ENCODE measurements at regions not wholly inside any gene's neighbourhood (a gene's known extent, or its start where the extent isn't known, plus 50 kb on each side); places are given as distances from the start of the nearest gene placed in this dataset.
"Not testable (repeated sequence)": the region's sequence is repeated elsewhere in the genome, so short reads cannot be mapped to it uniquely, and the experiment has no call there.

DNA sequence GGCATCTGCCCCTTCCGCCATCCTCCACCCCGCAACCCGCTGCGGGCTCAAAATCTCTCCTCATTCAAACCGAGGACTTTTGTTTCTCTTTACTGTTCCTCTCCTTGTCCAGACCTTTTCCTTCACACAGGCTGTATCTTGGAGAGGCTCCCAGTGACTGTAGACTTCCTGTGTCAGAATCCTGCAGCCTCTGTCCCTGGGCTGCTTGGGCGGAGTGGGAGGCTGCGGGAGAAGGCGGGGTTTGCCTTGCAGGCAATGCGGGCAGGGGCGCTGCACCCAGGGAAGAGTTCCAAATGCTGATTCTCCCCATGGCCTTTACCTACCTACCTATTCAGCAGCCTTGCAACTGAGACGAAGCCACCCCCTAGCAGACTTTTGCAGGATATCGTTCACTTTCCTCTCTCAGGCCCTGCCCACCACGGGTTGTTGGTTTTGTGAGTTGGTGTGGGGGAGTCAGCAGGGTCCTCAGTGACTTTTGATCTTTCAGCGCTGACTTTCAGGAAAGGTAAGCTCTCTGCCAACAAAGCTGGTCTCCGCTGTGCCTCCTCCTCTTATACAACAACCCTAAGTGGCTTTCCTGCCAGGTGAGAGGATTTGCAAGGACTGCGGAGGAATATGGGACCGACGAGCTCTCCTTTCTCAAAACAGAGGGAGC is 79.0 kb upstream of the KCNA1 start:
- Histone ChIP-seq H3K9me3 (ENCODE audit: low read length) (no peaks in the 10 kb centered on the region), H3K27me3 (ENCODE audit: insufficient read depth, low read length, poor library complexity, severe bottlenecking) (no peaks in the 10 kb centered on the region), H3K27ac (ENCODE audit: low read depth, low read length) (no peak overlapping the region), H3K36me3 (ENCODE audit: insufficient read depth, low read length) (no peaks in the 10 kb centered on the region), H3K4me1 (ENCODE audit: insufficient read depth, low read length) (peaks cover 50% of the 10 kb centered on the region), H3K4me3 (ENCODE audit: low read length) (no peak overlapping the region)
- CTCF ChIA-PET = interaction anchor here (1.1 to 3.7 kb wide), 3 partner anchors 18 to 26 kb away, joined by 3 to 21 read pairs (median 5); no protein-coding TSS in a partner anchor
- Mint-ChIP-seq H3K27me3 (peaks cover 4 to 5% of the 10 kb centered on the region in 2 donors), H3K9me3 (no peaks in the 10 kb centered on the region), H3K4me1 (peaks cover 46 to 56% (median 52%) of the 10 kb centered on the region in 3 donors), H3K4me3 (peak overlapping the region in 6 of 7 donors; percentile 5 to 75 (median 32)), H3K36me3 (peaks cover 0 to 2% (median 0%) of the 10 kb centered on the region in 3 donors), H3K27ac (peak overlapping the region in 3 of 8 donors; percentile 25 to 96 (median 60))
- POLR2A ChIA-PET = no interaction called here
- DNase-seq = no peak

DNA sequence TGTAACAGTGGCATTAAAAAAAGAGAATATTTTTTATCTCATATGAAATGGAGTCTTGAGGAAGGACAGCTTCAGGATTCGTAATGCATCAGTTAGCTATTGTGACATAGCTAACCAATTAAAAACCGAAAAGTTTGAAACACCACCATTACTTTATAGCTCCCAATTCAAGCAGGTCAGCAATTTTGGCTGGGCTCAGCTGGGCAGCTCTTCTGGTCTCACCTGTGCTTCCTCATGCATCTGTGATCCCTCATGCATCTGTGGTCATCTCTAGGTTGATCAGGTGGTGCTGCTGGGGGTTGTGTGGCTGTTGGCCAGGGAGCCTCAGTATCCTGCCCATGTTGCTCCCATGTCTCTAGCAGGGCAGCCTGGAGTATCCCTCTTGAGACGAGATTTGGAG is 76.7 kb upstream of the KCNA1 start:
- Histone ChIP-seq H3K4me1 (ENCODE audit: insufficient read depth, low read length) (peaks cover 26% of the 10 kb centered on the region), H3K9me3 (ENCODE audit: low read length) (no peaks in the 10 kb centered on the region), H3K4me3 (ENCODE audit: low read length) (no peak overlapping the region), H3K27ac (ENCODE audit: low read depth, low read length) (no peak overlapping the region), H3K36me3 (ENCODE audit: insufficient read depth, low read length) (no peaks in the 10 kb centered on the region), H3K27me3 (ENCODE audit: insufficient read depth, low read length, poor library complexity, severe bottlenecking) (no peaks in the 10 kb centered on the region)
- Mint-ChIP-seq H3K4me1 (peaks cover 27 to 44% (median 35%) of the 10 kb centered on the region in 3 donors), H3K9me3 (peaks cover 0 to 5% (median 0%) of the 10 kb centered on the region in 5 donors), H3K27me3 (peaks cover 6 to 8% of the 10 kb centered on the region in 2 donors), H3K36me3 (peaks cover 0 to 2% (median 0%) of the 10 kb centered on the region in 3 donors), H3K27ac (no peak overlapping the region), H3K4me3 (no peak overlapping the region)
- ChIA-PET CTCF (interaction anchor here (0.7 kb wide), 1 partner anchor 22 kb away, joined by 3 read pairs; no protein-coding TSS in a partner anchor), POLR2A (no interaction called here)
- no peak for DNase-seq

DNA sequence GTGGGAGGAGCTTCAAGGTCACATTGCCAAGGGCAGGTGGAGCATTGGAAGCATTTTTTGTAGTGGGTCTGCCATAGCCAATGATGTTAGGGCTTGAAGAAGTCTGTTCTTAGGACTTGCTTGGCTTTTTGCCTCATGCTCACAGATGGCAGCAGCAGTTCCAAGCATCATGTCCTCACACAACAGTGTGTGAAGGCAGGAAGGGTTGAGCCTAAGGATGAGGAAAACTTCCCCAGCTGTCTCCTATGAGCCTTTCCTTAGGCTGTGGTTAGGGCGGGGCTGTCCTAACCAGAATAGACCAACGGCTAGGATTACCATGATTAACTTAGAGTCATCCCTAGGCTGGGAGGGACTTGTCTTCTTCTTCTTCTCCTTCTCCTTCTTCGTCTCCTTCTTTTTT is 76.2 kb upstream of the KCNA1 start:
- H3K27me3 Mint-ChIP-seq = peaks cover 8 to 11% of the 10 kb centered on the region in 2 donors
- no peak overlapping the region for H3K4me3 Mint-ChIP-seq
- Histone ChIP-seq H3K9me3 (ENCODE audit: low read length) (no peaks in the 10 kb centered on the region), H3K27ac (ENCODE audit: low read depth, low read length) (no peak overlapping the region), H3K27me3 (ENCODE audit: insufficient read depth, low read length, poor library complexity, severe bottlenecking) (no peaks in the 10 kb centered on the region), H3K4me3 (ENCODE audit: low read length) (no peak overlapping the region), H3K4me1 (ENCODE audit: insufficient read depth, low read length) (peaks cover 23% of the 10 kb centered on the region), H3K36me3 (ENCODE audit: insufficient read depth, low read length) (no peaks in the 10 kb centered on the region)
- CTCF ChIA-PET = interaction anchor here (0.7 to 1.1 kb wide), 2 partner anchors 22 kb away, joined by 3 to 4 read pairs; no protein-coding TSS in a partner anchor
- peaks cover 0 to 2% (median 0%) of the 10 kb centered on the region in 3 donors for H3K36me3 Mint-ChIP-seq
- POLR2A ChIA-PET = no interaction called here
- DNase-seq = no peak
- no peak overlapping the region for H3K27ac Mint-ChIP-seq
- H3K9me3 Mint-ChIP-seq = peaks cover 0 to 5% (median 0%) of the 10 kb centered on the region in 5 donors
- H3K4me1 Mint-ChIP-seq = peaks cover 22 to 42% (median 30%) of the 10 kb centered on the region in 3 donors

DNA sequence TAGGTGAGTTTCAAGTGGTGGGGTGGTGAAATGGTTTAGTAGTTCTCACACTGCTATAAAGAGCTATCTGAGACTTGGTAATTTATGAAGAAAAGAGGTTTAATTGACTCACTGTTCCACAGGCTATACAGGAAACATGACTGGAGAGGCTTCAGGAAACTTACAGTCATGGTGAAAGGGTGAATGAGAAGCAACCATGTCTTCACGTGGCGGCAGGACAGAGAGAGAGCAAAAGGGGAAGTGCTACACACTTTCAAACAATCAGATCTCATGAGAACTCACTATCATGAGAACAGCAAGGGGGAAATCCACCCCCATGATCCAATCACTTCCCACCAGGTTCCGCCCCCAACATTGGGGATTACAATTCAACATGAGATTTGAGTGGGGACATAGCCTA is 67.3 kb upstream of the KCNA1 start:
- H3K27ac ChIP-seq (ENCODE audit: low read depth, low read length); H3K27ac Mint-ChIP-seq; POLR2A ChIA-PET; H3K4me3 ChIP-seq (ENCODE audit: low read length); DNase-seq; H3K36me3 Mint-ChIP-seq; H3K36me3 ChIP-seq (ENCODE audit: insufficient read depth, low read length); H3K4me1 ChIP-seq (ENCODE audit: insufficient read depth, low read length); H3K4me1 Mint-ChIP-seq; H3K9me3 Mint-ChIP-seq; H3K27me3 ChIP-seq (ENCODE audit: insufficient read depth, low read length, poor library complexity, severe bottlenecking); H3K4me3 Mint-ChIP-seq; H3K9me3 ChIP-seq (ENCODE audit: low read length): not testable (repeated sequence)
- H3K27me3 Mint-ChIP-seq = peaks cover 10 to 35% of the 10 kb centered on the region in 2 donors
- CTCF ChIA-PET = interaction anchor here (0.7 to 3.0 kb wide), 2 partner anchors 13 to 15 kb away, joined by 3 to 10 read pairs; no protein-coding TSS in a partner anchor

DNA sequence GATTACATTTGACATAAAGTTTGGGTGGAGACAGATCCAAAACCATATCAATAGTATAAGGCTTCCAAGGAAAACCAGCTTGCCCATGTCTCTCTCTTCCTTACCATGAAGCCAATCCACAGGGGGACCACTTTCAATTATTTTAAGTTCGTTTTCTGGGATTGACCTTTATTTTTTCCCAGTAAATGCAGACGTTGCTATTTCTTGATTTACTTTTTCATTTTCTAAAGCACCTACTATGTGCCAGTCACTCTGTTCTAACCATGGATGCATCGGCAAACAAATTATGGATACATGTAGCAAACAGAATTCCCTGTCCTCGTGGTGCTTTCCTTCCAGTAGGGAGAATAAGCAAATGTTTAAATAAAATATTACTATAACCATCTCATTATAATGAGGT is 65.8 kb upstream of the KCNA1 start:
- Mint-ChIP-seq H3K9me3 (no peaks in the 10 kb centered on the region), H3K27me3 (peaks cover 6 to 27% of the 10 kb centered on the region in 2 donors), H3K27ac (no peak overlapping the region), H3K36me3 (peaks cover 0 to 6% (median 0%) of the 10 kb centered on the region in 3 donors), H3K4me1 (peaks cover 0 to under 1% (median 0%) of the 10 kb centered on the region in 3 donors), H3K4me3 (no peak overlapping the region)
- no peak overlapping the region for H3K4me3 ChIP-seq (ENCODE audit: low read length)
- no peaks in the 10 kb centered on the region for H3K4me1 ChIP-seq (ENCODE audit: insufficient read depth, low read length)
- POLR2A ChIA-PET = no interaction called here
- H3K27me3 ChIP-seq (ENCODE audit: insufficient read depth, low read length, poor library complexity, severe bottlenecking) = no peaks in the 10 kb centered on the region
- DNase-seq = no peak
- H3K36me3 ChIP-seq (ENCODE audit: insufficient read depth, low read length) = no peaks in the 10 kb centered on the region
- H3K9me3 ChIP-seq (ENCODE audit: low read length) = no peaks in the 10 kb centered on the region
- no peak overlapping the region for H3K27ac ChIP-seq (ENCODE audit: low read depth, low read length)
- CTCF ChIA-PET = interaction anchor here (3.0 kb wide), 1 partner anchor 12 kb away, joined by 10 read pairs; no protein-coding TSS in a partner anchor

DNA sequence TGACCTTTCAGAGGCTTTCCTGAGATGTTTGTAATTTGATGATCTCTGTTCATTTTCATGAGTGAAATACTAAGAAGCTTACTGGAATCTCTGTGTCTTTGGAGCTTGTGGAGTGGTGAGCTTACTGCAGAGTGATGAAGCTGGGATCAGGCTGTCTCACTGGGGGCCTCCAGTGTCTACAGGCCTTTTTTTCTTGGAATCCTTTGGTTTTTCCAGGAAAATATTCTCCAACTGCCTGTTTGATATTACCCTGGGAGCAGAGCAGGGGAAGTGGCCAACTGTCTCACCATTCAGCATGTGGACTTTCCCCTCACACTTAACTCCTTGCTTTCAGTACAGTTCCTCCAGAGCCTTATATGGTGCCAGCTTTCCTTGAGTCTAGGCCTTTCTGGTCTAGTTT is 62.0 kb upstream of the KCNA1 start:
- H3K4me1 ChIP-seq (ENCODE audit: insufficient read depth, low read length) = no peaks in the 10 kb centered on the region
- no peaks in the 10 kb centered on the region for H3K27me3 ChIP-seq (ENCODE audit: insufficient read depth, low read length, poor library complexity, severe bottlenecking)
- CTCF ChIA-PET = interaction anchor here (2.7 kb wide), 1 partner anchor 11 kb away, joined by 16 read pairs; no protein-coding TSS in a partner anchor
- H3K4me3 ChIP-seq (ENCODE audit: low read length) = no peak overlapping the region
- no peaks in the 10 kb centered on the region for H3K9me3 ChIP-seq (ENCODE audit: low read length)
- no peak overlapping the region for H3K4me3 Mint-ChIP-seq
- H3K27ac ChIP-seq (ENCODE audit: low read depth, low read length) = no peak overlapping the region
- DNase-seq = no peak
- H3K27me3 Mint-ChIP-seq = peaks cover 9 to 20% of the 10 kb centered on the region in 2 donors
- POLR2A ChIA-PET = no interaction called here
- H3K4me1 Mint-ChIP-seq = peaks cover 2 to 4% (median 3%) of the 10 kb centered on the region in 3 donors
- H3K36me3 ChIP-seq (ENCODE audit: insufficient read depth, low read length) = no peaks in the 10 kb centered on the region
- no peak overlapping the region for H3K27ac Mint-ChIP-seq
- peaks cover 0 to 2% (median 1%) of the 10 kb centered on the region in 3 donors for H3K36me3 Mint-ChIP-seq
- no peaks in the 10 kb centered on the region for H3K9me3 Mint-ChIP-seq

DNA sequence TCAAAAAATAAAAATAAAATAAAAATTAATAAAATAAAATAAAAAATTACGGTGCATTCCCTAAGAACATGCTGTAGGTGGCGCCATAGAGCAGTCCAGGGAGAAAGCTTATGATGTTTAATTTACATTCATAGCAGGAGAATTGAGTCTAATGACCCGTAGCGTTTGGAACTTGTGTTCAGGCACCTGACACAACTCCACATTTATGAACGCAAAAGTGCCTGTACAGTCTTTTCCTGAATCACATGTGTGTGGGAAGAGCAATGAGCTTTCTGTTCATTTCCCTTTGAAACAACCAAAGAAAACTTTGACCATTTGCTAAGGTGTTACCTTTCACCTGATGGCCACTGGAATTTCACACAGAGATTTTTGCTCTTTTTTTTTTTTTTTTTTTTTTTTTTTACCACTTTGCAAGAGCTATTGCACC is 60.6 kb upstream of the KCNA1 start:
- no peaks in the 10 kb centered on the region for H3K4me1 ChIP-seq (ENCODE audit: insufficient read depth, low read length)
- CTCF ChIA-PET = interaction anchor here (0.8 to 2.7 kb wide), 7 partner anchors 9 to 54 kb away, joined by 3 to 16 read pairs (median 4); no protein-coding TSS in a partner anchor
- Mint-ChIP-seq H3K27ac (no peak overlapping the region), H3K4me1 (peaks cover 2 to 4% (median 3%) of the 10 kb centered on the region in 3 donors), H3K36me3 (peaks cover 0 to 2% (median 0%) of the 10 kb centered on the region in 3 donors), H3K9me3 (no peaks in the 10 kb centered on the region), H3K4me3 (no peak overlapping the region), H3K27me3 (peaks cover 9 to 20% of the 10 kb centered on the region in 2 donors)
- H3K4me3 ChIP-seq (ENCODE audit: low read length) = no peak overlapping the region
- no peaks in the 10 kb centered on the region for H3K27me3 ChIP-seq (ENCODE audit: insufficient read depth, low read length, poor library complexity, severe bottlenecking)
- H3K36me3 ChIP-seq (ENCODE audit: insufficient read depth, low read length) = no peaks in the 10 kb centered on the region
- H3K27ac ChIP-seq (ENCODE audit: low read depth, low read length) = no peak overlapping the region
- peak in 1 of 5 donors; percentile 25 for DNase-seq
- POLR2A ChIA-PET = no interaction called here
- H3K9me3 ChIP-seq (ENCODE audit: low read length) = no peaks in the 10 kb centered on the region

DNA sequence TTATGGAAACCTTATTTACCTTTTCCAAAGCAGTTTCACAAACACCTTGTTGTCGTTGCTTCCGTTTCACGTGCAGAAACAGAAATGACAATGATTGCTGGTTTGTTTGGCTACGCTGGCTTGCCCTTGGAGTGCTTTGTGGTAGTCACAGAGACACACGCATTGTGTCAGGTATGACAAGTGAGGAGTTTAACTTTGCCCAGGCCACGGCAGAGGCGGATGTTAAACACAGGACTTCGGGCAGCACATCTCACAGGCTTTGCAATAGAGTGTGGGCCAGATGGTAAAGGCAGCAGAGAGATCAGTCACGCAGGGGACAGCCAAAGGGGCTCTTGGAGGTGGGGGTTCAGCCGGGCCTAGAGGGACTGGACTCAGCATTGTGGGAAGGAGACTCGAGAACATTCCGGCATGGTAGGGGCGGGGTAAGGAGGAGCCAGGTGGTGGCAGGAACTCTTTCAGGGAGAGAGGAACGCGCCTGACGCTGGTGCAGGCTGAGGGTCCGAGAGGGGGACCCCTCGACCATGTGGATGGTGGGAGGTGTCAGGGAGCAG is 59.8 kb upstream of the KCNA1 start:
- peaks cover 0 to 2% (median 0%) of the 10 kb centered on the region in 3 donors for H3K36me3 Mint-ChIP-seq
- peaks cover 6 to 16% of the 10 kb centered on the region in 2 donors for H3K27me3 Mint-ChIP-seq
- CTCF ChIA-PET = interaction anchor here (0.8 to 2.7 kb wide), 6 partner anchors 8 to 47 kb away, joined by 3 to 16 read pairs (median 4); no protein-coding TSS in a partner anchor
- no peak for DNase-seq
- Histone ChIP-seq H3K4me3 (ENCODE audit: low read length) (no peak overlapping the region), H3K27ac (ENCODE audit: low read depth, low read length) (no peak overlapping the region), H3K4me1 (ENCODE audit: insufficient read depth, low read length) (no peaks in the 10 kb centered on the region), H3K27me3 (ENCODE audit: insufficient read depth, low read length, poor library complexity, severe bottlenecking) (no peaks in the 10 kb centered on the region), H3K36me3 (ENCODE audit: insufficient read depth, low read length) (no peaks in the 10 kb centered on the region), H3K9me3 (ENCODE audit: low read length) (no peaks in the 10 kb centered on the region)
- H3K27ac Mint-ChIP-seq = no peak overlapping the region
- no peak overlapping the region for H3K4me3 Mint-ChIP-seq
- no peaks in the 10 kb centered on the region for H3K9me3 Mint-ChIP-seq
- peaks cover 2 to 7% (median 3%) of the 10 kb centered on the region in 3 donors for H3K4me1 Mint-ChIP-seq
- POLR2A ChIA-PET = no interaction called here

Data from CD8-positive, alpha-beta memory T cell (primary cell).